Tongue (tissue), 1 donor: ENCODE measurements at regions not wholly inside any gene's neighbourhood (a gene's known extent, or its start where the extent isn't known, plus 50 kb on each side); places are given as distances from the start of the nearest gene placed in this dataset.

Experiments used
- DNase-seq: peaks from one replicate; pipeline ENCODE4 v3.0.0-alpha.2; 2015

DNA sequence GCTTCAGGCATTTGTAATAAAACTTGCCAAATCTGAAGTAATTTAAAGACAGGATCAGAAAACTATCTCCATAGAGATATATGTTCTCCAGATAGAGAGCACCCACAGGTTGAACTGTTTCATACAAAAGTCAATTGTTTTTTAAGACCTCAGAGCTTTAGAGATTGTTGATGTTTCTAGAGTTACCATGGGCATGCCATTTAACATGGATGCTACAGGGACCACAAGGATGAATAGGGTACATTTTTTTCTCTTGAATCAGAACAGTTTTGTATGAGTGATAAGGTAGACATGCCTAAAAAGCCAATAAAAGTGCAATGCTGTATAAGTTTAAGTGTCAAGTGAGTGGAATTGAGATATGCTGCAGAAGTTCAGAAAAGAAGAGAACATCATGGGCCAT, 511.0 kb upstream of the CAMK1G start:
- DNase-seq = no peak

DNA sequence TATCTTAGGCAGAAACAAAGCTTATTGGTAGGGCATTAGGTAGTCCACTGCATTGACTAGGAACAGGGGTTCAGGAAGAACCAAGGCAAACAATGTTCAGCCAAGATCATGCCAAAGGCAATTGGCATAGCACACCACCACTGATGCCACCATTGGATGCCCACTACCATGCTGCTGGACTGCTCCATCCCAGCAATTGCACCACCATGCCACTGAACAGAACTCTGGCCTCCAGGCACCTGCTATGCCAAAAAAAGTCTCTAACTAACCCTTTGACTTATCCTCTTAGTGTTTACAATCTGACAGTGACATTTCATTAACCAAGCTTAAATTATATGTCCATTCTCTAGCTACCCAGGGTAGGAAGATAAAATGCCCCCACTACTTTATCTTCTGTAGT, 509.6 kb upstream of the CAMK1G start:
- no peak for DNase-seq

DNA sequence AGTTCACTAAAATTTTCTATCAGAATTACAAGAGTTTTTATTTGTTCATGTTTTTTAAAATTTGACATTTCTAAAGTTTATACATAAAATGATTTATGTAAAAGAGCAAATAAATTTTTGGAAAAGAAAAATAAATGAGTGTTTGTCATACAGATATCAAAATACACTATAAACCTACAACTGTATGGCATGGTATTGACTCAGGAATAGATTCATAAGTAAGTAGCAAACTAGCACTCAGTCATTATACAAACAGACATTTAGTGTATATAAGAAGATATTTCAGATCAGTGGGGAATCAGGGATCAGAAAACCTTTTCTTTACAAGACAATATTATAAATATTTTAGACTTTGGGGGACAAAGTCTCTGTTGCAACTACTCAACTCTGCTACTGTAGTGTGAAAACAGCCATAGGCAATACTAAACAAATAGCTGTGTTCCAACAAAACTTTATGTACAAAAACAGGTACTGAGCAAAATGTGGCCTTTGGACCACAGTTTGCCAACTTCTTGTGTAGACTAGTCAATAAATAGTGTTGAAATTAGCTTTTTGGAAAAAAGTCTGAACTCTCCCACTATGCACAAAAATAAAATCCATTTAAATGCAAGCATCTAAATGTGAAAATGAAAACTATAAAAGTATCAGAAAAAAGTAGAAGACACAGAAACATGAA, 508.8 kb upstream of the CAMK1G start:
- no peak for DNase-seq

DNA sequence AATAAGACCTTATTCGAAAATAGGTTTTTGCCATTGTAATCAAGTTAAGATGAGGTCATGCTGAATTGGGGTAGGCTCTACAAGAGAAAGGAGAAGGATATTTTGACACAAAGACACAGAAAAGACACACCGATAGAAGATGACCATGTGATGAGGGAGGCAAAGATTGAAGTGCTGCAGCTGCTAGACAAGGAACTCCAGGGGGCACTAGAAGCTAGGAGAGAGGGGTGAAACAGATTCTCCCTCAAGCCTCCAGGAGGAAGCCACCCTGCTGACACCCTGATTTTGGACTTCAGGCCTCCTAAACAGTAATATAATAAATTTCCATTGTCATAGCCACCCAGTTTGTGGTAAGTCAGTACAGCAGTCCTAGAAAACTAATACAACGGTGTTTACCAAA, 506.8 kb upstream of the CAMK1G start:
- DNase-seq = no peak

DNA sequence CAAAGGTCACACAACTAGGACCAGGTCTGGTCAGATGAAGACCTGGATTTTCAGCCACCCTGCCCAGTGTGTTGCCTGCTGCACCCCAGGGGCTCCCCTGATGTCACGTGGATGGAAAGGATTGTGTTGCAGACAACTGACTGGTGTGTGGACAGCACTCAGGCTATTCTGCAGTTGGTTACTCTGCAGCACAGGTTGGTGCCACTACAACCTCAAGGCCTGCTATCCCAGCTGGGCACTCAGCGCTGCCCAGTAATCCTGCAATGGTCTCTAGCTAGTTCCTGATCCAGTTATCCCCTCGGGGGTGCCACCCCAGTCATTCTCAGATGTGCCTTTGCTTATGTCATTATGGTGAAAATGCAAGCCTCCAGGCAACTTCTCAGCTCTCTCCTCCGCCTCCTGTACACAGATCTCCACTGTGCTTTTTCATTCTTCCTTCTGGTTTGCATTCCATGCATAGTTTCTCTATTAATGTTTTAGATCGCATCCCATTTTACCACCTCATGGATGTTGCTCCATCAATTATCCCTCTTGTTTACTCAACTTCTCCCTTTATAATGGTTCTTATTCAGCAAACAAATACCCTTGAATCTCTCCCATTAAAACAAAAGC, 503.2 kb upstream of the CAMK1G start:
- no peak for DNase-seq

DNA sequence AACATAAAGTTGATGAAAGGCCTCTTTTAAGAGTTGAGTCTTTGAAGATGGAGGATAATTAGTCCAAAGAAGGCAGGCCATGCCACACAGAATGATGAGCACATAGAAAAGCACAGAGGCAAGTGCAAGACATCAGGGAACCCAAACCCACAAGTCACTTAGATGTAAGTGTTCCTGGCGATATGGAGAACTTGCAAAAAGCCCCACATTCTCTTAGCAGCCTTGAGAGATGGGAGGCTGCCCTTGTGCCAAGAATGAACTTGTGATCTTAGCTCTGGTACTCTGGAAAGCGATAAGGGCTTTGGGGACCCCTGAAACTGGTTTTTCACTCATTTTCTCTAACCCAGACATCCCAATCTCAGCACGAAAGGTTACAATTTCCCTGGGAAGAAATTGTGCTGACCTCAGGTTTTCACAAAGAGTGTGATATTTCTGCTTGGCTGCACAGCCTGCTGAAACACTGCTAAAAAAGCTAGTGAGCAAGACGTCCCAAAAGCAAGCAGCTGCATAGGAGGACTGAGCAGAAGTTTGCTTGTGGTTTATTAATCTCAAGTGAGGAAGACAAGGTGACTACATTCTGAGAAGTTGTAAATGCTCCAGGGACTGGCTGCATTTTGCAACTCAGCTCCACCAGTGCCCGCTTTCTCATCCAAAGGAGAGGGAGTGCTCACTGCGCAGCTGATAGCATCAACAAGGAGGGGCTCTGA, 496.9 kb upstream of the CAMK1G start:
- DNase-seq = no peak

DNA sequence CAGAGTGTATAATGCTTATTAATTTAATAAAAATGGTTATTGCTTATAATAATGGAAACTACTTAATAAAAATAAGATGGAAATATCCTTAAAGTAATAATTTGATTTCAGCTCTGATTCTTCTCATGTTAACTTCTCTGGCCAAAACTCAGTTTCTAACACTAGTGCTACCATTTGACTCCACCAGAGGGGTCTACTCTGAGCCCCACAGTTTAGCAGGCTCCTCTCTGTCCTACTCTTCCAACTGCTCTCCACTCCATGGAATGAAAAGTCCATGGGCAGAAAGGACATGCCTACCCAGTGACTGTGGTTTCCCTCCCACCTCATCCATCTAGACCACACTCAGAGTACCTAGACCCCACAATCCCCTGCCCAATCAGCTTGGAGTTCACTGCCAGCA, 489.1 kb upstream of the CAMK1G start:
- DNase-seq = no peak

DNA sequence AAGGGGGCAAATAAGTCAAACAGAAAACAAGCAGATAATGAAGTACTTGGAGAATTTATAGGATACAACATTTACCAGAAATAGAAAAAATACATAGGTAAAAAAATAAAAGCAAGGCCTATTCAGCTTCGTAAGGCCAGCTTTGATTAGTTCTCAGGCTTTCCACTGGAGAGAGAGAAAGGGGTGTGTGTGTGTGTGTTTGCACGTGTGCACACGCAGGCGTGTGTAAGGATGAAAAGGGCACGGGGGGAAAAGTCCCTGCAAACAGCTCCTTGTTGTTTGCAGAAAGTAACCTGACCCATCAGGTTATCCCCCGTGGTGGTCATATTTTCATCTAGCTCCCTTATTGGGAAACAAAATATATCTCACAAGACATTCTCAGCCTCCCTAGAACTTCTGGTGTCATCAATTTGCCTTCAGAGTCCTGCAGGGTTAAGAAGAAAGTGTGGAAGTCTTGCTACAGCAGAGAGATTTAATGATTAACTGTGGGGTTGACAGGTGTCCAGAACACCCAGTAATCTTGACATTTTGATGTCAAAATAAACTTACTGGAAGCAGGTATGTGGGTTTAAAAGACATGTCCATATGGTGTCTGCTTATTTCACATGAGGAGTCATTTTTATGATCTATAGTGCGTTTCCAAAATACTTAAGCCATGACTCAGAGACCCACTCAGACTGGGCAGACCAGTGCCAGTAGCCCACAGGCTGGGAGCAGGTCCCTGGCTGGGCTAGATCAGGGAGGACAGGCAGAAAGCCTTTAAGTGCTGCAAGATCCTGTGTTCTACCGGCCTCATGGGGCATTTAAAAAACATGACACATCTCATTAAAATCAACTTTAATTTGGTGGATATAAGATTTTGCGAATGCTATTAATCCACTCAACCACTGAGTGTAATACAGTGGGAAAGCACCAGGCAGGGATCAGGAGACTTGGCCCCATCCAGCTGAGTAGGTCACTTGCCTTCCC, 487.6 kb upstream of the CAMK1G start:
- DNase-seq = no peak

DNA sequence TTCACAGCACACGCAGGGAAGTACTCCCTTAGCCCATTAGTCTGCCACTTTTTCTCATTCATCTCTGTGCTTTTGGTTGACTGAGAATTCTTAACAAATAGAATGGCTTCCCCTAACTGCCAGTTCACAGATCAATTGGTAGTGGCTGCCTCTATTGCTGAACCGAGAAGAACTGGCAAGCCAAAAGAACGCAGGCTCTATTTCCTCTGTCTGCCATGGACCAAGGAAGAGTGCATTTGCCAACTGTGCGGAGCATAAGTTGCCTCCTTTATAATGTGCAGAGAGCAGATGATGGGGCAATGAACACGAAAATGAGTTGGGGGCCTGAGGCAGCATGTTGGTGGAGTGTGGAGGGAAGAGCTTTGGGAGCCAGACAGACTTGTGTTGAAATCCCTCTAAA, 483.1 kb upstream of the CAMK1G start:
- no peak for DNase-seq

DNA sequence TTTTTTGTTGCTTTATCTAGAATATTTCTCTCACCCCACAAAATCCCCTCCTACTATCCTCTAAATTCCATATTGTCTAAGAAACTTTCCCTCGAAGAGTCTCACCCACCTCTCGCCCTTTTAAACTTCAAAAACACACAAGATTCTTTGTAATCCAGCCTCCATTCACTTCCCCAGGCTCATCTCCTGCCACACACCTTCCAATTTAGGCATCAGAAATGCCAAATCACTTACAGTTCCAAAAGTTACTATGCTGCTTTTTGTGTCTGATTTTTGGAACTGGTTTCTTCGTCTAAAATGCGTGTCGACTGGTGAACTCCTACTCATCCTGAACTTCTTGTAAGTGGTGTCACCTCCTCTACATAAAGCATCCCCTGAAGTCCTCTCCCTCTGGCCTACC, 482.4 kb upstream of the CAMK1G start:
- no peak for DNase-seq

DNA sequence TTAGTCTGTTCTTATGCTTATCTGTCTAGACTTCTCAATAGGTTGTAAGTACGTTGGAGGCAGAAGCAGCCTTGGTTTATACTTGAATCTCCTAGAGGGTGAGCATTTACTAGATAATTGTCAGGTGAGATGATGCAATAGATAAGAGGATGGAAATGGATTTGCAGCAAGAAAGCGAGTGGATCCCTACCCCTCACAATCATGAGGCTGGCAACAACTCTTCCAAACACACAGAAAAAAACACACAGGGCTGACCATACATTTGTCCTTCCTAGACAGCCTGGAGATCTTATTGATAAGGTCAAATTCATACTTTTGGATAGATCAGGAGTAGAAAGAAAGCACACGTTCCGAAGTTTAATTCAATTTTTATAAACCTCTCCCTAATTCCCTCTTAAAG, 481.4 kb upstream of the CAMK1G start:
- DNase-seq = no peak

DNA sequence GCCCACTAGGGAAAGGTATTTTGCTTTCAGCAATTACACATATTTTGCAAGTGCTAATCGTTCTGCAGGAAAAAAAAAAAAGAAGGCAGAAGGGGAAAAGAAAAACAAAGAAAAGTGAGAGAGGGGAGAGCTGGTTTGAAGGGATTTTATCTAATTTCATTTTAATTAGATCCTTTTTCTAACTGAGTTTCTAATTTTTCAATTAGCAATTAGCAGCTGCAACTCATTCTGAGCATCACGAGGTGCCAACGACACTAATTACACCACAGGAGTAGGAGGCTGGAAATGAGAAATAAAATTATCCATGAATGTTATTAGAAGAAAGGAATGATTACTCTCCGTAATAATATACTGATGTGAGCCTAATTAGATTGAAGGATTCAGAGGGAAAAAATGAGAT, 481.0 kb upstream of the CAMK1G start:
- DNase-seq = no peak

DNA sequence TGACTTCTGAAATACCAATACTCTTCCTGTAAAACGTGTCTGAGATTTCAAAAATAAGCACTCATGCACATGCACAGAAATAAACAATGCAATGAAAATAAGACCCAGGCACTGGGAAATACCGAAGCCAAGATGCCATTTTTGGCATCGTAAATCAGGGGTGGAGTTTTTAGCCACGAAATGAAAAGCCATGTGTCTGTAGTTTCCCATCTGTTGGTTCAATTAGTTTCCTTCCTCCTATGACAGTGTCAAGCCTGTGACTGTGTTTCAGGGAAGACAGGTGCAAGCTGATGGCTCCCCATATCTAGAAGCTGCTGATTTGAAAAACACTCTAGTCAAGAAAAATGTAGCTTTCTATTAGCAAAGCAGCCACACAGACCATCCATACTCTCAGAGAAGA, 480.4 kb upstream of the CAMK1G start:
- peak; percentile 51 for DNase-seq

DNA sequence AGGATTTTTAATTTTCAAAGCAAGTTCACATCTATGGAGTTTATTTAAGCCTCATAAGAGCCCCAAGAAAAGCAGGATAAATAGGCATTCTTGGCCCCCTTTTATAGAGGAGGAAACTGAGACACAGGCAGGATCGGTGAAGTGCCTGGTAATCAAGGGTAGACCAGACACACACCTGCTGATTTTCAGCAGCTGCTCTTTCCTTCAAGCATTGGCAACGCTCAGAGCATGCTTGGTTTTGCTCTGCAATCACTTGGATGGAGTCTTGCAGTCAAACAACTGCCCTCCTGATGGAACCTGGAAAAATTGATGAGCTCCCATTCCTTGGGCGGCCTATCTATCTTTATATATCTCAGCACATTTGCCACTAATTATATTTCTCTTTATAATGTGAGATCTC, 478.9 kb upstream of the CAMK1G start:
- peak; percentile 15 for DNase-seq

DNA sequence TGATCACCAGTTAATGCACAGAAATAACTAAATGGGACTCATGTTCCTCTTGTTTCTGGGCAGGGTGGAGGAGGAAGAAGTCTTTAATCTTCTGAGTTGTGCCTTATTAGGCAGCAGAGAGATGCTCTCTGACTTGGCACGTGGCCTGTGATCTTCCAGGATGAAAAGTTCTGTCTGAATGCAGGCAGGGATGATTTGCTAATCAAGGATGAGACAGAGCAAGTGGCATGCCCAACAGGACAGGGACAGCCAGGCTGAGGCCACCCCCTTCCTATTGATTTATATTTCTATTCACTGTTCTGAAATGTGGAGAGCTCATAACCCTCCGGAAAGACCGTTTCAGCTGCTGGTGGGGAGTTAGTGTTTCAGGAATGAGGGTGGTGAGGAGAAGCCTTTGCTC, 477.8 kb upstream of the CAMK1G start:
- DNase-seq = no peak

DNA sequence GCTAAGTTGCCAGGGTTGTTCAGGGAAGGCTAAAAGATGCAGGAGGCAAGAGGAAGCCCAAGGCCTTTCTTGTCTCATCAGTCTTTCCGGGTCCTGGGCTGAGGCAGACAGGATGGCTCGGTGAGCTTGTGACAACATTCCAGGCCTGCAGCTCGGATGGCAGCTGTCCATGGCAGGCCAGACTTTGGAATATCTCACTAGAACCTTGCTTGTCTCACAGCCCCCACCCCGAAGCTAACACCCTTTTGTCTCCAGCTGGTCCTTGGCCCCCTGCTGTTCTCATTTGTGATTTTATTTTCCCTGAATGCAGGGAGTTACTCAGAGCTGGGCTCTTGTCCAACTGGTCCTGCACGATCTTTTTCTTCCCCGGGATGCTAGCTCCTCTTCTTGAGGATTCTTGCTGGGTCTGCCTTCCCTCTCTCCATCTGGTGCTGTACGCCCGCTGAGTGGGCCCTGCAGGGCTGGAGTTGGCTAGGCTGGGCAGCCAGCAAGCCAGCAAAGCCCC, 477.2 kb upstream of the CAMK1G start:
- peak; percentile 71 for DNase-seq

DNA sequence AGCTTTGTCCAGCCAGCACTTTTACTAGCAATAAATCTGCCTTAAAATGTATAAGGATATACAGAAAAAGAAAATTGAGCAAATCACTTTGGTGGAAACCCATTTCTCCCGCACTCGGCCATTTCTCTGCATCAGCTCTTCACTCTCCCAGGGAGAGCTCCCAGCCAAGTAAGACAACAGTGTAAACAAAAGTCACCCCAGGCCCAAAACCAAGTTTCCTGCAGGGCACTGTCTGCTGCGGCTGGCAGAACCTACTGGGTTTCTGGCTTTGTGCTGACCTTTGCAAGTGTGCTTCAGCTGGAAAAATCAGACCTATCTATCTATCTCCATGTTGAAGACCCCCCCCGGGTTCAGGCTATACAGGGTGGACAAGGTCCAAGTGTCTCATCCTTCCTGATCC, 476.7 kb upstream of the CAMK1G start:
- DNase-seq = no peak

DNA sequence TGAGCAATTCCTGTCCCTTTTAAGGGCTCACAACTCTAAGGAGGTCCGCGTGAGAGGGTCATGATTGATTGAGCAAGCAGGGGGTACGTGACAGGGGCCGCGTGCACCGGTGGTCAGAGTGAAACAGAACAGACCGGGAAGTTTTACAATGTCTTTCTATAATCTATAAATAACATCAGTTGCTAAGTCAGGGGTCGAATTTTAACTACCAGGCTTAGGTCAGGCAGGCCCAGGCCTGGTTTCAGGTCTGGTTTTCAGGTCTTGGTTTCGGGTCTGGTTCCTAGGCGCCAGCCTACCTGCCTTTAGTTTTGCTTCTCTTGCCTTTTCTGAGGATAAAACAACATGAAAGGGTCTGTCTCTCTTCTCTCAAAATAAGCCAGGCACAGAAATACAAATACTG, 476.0 kb upstream of the CAMK1G start:
- no peak for DNase-seq

DNA sequence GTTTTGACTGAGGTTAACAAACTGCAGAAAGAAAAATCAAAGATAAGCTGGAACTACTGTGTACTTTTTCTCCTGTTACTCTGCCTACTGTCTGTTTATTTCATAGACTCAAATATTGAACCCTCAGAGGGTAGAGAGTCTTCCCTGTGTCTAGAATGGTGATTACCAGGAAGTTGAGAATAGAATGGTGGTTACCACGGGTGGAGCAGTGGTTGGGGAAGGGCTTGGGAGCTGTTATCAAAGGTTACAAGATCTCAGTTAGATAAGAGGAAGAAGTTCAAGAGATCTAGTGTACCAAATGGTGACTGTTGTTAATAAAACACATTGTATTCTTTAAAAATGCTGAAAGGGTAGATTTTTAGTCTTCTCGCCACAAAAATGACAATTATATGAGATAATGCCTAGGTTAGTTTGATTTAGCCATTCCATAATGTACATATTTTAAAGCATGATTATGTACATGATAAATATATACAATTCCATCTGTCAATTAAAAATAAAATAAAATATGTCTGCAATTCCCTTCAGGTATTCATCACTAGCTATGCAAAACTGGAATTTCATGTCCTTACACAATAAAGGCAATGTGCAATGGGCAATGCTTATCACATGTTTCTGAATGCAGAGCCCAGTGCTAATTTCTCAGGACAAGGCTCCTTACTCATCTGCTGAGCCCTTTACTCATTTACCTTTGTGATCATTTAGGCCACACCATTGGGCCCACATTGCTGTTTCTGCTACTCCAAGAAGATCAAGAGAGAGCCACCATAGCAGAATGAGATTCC, 474.3 kb upstream of the CAMK1G start:
- no peak for DNase-seq

DNA sequence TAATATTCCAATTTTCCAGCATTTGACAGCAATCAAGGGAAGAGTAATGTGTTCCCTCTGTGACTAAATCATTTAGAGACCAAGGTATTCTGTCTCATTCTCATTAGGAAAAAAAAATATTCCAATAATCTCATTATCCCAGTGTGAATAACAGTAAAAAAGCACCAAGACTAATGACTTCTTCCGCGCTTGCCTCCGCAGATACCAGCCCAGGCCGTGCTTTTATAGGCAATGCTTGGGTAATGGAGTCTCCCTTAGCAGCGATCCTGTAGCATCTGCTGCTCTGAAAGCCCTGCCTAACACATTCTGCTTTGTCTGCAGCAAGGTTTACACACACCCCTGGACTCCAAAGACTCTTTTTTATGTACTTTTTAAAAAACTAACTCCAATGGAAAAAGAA, 470.0 kb upstream of the CAMK1G start:
- no peak for DNase-seq

DNA sequence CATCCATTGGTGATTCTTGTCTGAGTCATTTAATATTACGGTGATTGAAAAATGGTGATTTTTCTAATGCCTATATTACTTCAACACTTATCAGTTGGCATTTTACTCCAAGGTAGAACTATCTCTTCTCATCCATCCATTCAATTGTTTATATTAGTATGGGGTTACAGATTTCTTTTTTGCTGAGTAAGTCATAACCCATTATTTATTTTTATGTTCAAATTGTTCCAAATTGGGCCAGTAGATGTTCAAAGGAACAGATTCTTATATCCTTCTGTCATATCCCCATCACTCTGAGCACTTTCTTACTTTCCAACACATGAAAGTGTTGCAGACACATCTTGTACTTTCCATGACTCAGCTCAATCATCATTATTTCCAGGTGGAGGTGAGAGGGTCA, 466.8 kb upstream of the CAMK1G start:
- DNase-seq = no peak

DNA sequence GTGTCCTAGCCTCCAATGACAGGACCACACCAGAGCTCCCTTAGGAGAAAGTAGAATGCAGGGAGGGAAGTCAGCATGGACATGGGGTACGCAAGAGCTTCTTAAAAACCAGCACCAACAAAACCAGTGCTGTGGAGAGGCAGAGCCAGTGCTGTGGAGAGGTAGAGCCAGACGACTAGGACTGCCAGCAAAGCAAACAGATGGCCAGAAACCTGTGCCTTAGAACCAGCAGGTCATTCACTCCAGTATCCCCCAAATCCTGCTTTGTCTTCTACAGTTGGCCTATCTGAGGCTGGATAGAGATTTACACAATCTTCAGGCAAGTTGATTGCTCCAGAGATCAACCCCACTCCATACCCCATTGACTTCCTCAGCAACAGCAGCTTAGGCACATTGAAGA, 459.9 kb upstream of the CAMK1G start:
- no peak for DNase-seq
